ENCODE measurements at regions not wholly inside any gene's neighbourhood (a gene's known extent, or its start where the extent isn't known, plus 50 kb on each side); places are given as distances from the start of the nearest gene placed in this dataset.

DNA sequence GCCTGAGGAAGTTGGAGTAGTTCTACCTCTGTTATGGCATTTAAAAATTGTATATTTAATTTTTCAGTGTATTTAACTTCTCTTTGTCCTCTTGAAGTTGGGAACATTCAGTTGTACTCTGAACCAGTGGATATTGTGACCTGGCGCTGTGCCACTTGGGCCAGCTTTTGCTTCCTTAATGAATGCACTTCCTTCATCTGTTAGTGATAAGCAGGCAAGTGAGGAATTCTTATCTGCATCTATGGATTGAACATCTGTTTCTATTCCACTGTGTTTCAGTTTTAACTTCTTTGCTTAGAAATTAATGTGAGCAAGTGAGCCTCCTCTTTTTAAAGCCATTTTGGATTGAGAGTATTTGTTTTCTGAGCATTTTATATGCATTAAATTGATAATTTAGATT, 128.3 kb downstream of the UCHL1 start:
- no peak overlapping the region for H3K4me3 ChIP-seq (ENCODE audit: low read depth, low read length)
- DNase-seq (ENCODE audit: low read depth), result no peak
- no peak for TF ChIP-seq CTCF (conservative IDR thresholded peaks at IDR 0.05; ENCODE audit: low read depth, low read length)

DNA sequence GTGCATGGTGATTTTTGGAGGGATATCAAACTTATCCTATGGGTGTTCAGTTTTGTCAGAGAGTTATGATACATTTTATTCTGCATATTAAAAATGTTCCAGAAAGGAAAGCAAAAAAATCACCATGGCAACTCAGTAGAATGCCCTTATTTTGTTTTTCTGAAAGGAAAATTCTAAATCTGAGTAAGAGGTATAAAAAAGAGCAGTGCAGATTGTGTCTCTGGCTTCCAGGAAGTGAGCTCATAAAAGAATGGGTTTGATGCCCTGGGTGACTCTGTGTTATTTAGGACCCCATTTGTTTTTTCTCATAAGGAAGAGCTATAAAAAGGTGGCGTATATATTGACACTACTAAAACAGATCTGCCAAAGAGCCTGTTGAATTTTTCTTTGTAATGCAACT, 128.8 kb downstream of the UCHL1 start:
- no peak for TF ChIP-seq CTCF (conservative IDR thresholded peaks at IDR 0.05; ENCODE audit: low read depth, low read length)
- no peak overlapping the region for H3K4me3 ChIP-seq (ENCODE audit: low read depth, low read length)
- DNase-seq (ENCODE audit: low read depth), result no peak

DNA sequence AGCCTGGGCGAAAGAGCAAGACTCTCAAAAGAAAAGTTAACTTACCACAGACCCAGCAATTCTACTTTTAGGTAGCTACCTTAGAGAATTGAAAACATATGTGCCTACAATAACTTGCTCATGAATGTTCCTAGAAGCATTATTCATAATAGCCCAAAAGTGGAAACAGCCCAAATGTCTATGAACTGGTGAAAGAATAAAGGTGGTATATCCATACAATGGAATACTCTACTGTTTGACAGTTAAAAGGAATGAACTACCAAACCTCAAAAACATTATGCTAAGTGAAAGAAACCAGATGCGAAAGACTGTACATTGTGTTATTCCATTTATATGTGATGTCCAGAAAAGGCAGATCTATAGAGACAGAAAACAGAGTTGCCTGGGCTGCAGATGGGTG, 131.4 kb downstream of the UCHL1 start:
- H3K4me3 ChIP-seq (ENCODE audit: low read depth, low read length), result no peak overlapping the region
- TF ChIP-seq CTCF (conservative IDR thresholded peaks at IDR 0.05; ENCODE audit: low read depth, low read length), result no peak
- no peak for DNase-seq (ENCODE audit: low read depth)

GRCh38 chr4:41389356-41389755, 132.6 kb downstream of the UCHL1 start:
- DNase-seq (ENCODE audit: low read depth), result no peak
- no peak for TF ChIP-seq CTCF (conservative IDR thresholded peaks at IDR 0.05; ENCODE audit: low read depth, low read length)

DNA sequence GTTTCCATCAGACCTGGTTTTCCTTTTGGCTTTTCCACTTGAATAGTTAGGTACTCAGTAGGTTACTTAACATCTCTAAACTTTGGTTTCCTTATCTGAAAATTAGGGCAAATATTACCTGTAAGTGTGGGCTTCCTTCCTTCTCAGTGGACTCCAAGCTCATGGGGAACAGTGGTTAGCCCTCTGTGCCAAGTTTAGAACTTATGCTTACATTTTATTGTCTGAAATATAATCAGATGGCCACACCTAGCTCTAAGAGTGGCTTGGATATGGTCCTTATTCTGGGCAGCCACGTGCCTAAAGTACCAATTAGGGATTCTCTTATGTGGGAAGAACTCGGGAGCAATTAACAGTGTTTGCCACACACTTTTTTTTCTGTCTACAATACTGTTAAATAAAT, 133.9 kb downstream of the UCHL1 start:
- TF ChIP-seq CTCF (conservative IDR thresholded peaks at IDR 0.05; ENCODE audit: low read depth, low read length), result no peak
- no peak overlapping the region for H3K4me3 ChIP-seq (ENCODE audit: low read depth, low read length)
- no peak for DNase-seq (ENCODE audit: low read depth)

More at GRCh38 chr4:41389356-41389755, 132.6 kb downstream of the UCHL1 start:
- H3K4me3 ChIP-seq (ENCODE audit: low read depth, low read length), result no peak overlapping the region

- DNase-seq (ENCODE audit: low read depth), result no peak
- no peak for TF ChIP-seq CTCF (conservative IDR thresholded peaks at IDR 0.05; ENCODE audit: low read depth, low read length)
Observed at GRCh38 chr4:41391271-41391670, 134.5 kb downstream of the UCHL1 start.

DNA sequence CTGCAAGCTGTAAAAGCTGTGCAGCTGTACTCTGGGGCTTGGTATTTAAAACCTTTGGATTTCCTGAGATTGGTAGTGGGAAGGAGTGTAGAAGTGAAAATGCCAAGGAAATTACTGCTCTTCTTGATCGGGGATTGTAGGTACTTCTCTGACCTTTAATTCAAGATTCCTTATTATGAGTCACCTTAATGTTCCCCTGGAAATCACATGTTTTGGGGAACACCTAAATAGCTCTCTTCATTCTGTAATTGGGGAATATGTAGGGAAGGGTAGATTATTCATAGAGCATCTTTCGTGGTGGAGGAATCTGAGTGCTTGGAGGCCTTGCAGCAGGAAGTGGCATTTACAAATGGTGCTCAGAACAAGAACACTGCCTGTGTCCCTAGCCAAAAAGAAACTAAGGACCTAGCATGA, 137.8 kb downstream of the UCHL1 start:
- H3K4me3 ChIP-seq (ENCODE audit: low read depth, low read length), result no peak overlapping the region
- TF ChIP-seq CTCF (conservative IDR thresholded peaks at IDR 0.05; ENCODE audit: low read depth, low read length), result no peak
- no peak for DNase-seq (ENCODE audit: low read depth)

More at GRCh38 chr4:41391271-41391670, 134.5 kb downstream of the UCHL1 start:
- H3K4me3 ChIP-seq (ENCODE audit: low read depth, low read length), result no peak overlapping the region
